Fibroblast of lung (primary cell): ENCODE measurements at regions not wholly inside any gene's neighbourhood (a gene's known extent, or its start where the extent isn't known, plus 50 kb on each side); places are given as distances from the start of the nearest gene placed in this dataset.

Experiments used
- DNase-seq, 2 donors: peaks; one replicate each; pipeline versions ENCODE4 v3.0.0 to v3.0.0-alpha.2; 2010; ENCODE audit warnings: low read depth in 2 of 2
- H2AFZ ChIP-seq: 2 replicates; pipeline ENCODE4 v1.5.1; 2012; ENCODE audit warnings: low read length, control low read depth, inconsistent platforms
- H3K27ac ChIP-seq: 2 replicates; pipeline ENCODE4 v1.5.1; 2011; ENCODE audit warnings: low read length, control low read depth; ENCODE audit not compliant: insufficient read depth
- H3K27me3 ChIP-seq: 2 replicates; pipeline ENCODE4 v1.5.1; 2011; ENCODE audit warnings: mild to moderate bottlenecking, low read length; ENCODE audit not compliant: control insufficient read depth, insufficient read depth
- H3K36me3 ChIP-seq: 2 replicates; pipeline ENCODE4 v1.5.1; 2011; ENCODE audit warnings: low read length; ENCODE audit not compliant: control insufficient read depth, insufficient read depth
- H3K4me1 ChIP-seq: 2 replicates; pipeline ENCODE4 v1.5.1; 2011; ENCODE audit warnings: low read length; ENCODE audit not compliant: control insufficient read depth, insufficient read depth; ENCODE audit errors: extremely low read depth
- H3K4me2 ChIP-seq: 2 replicates; pipeline ENCODE4 v1.5.1; 2011; ENCODE audit warnings: low read length, control low read depth; ENCODE audit not compliant: insufficient read depth; ENCODE audit errors: extremely low read depth
- H3K4me3 ChIP-seq, 4 experiments: fragments of 200-600 bp in 1 of 4; sonication (generic) in 1 of 4; replicated peaks in 1 of 4; 2 replicates each; pipeline ENCODE4 v1.5.1; 2011 to 2016; ENCODE audit warnings: low read length in 4 of 4, low read depth in 3 of 4, mild to moderate bottlenecking in 3 of 4, control low read depth in 2 of 4, inconsistent platforms in 1 of 4, mixed read lengths in 1 of 4; ENCODE audit not compliant: insufficient read depth in 1 of 4; ENCODE audit errors: control extremely low read depth in 1 of 4
- H3K79me2 ChIP-seq: 2 replicates; pipeline ENCODE4 v1.5.1; 2012; ENCODE audit warnings: mild to moderate bottlenecking, low read length, inconsistent platforms; ENCODE audit not compliant: control insufficient read depth, insufficient read depth
- H3K9ac ChIP-seq: 2 replicates; pipeline ENCODE4 v1.5.1; 2011; ENCODE audit warnings: mild to moderate bottlenecking, low read length, control low read depth; ENCODE audit not compliant: insufficient read depth
- H3K9me3 ChIP-seq: 2 replicates; pipeline ENCODE4 v1.5.1; 2012; ENCODE audit warnings: low read depth, low read length; ENCODE audit not compliant: control insufficient read depth, insufficient read depth
- H4K20me1 ChIP-seq: 2 replicates; pipeline ENCODE4 v1.5.1; 2011; ENCODE audit warnings: low read length; ENCODE audit not compliant: control insufficient read depth, insufficient read depth; ENCODE audit errors: extremely low read depth
- CTCF ChIP-seq, 2 donors: IDR thresholded peaks in 1 of 2; conservative IDR thresholded peaks in 1 of 2; 1 replicate in 1 of 2; 2 replicates in 1 of 2; pipeline ENCODE4 v1.5.1; 2011 to 2012; ENCODE audit warnings: low read length in 2 of 2, control low read depth in 1 of 2, inconsistent platforms in 1 of 2, low read depth in 1 of 2, mild to moderate bottlenecking in 1 of 2
- EZH2 ChIP-seq: IDR thresholded peaks from 2 replicates; pipeline ENCODE4 v1.5.1; 2012; ENCODE audit warnings: low read length, control low read depth, mild to moderate bottlenecking; ENCODE audit errors: missing control alignments

GRCh38 chr7:55276572-55277295 lies 88.4 kb upstream of the LANCL2 start:
- no peak for DNase-seq
- peaks cover 20% of the 10 kb centered on the region for H3K27me3 ChIP-seq
- no peak overlapping the region for H3K27ac ChIP-seq
- H3K79me2 ChIP-seq, result no peaks in the 10 kb centered on the region
- no peak overlapping the region for H3K4me3 ChIP-seq
- no peak for TF ChIP-seq EZH2
- no peak for TF ChIP-seq CTCF (conservative IDR thresholded peaks at IDR 0.05 in 1 of 2, IDR thresholded peaks at IDR 0.05 in 1 of 2; ENCODE audit: low read depth in 1 of 2, low read length in 2 of 2)
- H3K36me3 ChIP-seq, result no peaks in the 10 kb centered on the region
- no peak overlapping the region for H3K4me2 ChIP-seq
- no peaks in the 10 kb centered on the region for H3K4me1 ChIP-seq
- H3K9ac ChIP-seq, result no peak overlapping the region
- H4K20me1 ChIP-seq, result no peaks in the 10 kb centered on the region
- no peaks in the 10 kb centered on the region for H3K9me3 ChIP-seq
- no peak overlapping the region for H2AFZ ChIP-seq

- no peak overlapping the region for H3K4me2 ChIP-seq
- no peak for DNase-seq
- H3K79me2 ChIP-seq, result no peaks in the 10 kb centered on the region
- H3K4me1 ChIP-seq, result no peaks in the 10 kb centered on the region
- TF ChIP-seq CTCF (conservative IDR thresholded peaks at IDR 0.05 in 1 of 2, IDR thresholded peaks at IDR 0.05 in 1 of 2; ENCODE audit: low read depth in 1 of 2, low read length in 2 of 2), result no peak
- no peak for TF ChIP-seq EZH2
- H3K4me3 ChIP-seq, result no peak overlapping the region
- peaks cover 12% of the 10 kb centered on the region for H3K27me3 ChIP-seq
- no peaks in the 10 kb centered on the region for H4K20me1 ChIP-seq
- H3K9me3 ChIP-seq, result no peaks in the 10 kb centered on the region
- no peak overlapping the region for H2AFZ ChIP-seq
- no peak overlapping the region for H3K9ac ChIP-seq
- H3K36me3 ChIP-seq, result no peaks in the 10 kb centered on the region
- H3K27ac ChIP-seq, result no peak overlapping the region
Observed at GRCh38 chr7:55277916-55278315, 87.2 kb upstream of the LANCL2 start.

- DNase-seq, result no peak
- Histone ChIP-seq H2AFZ (no peak overlapping the region), H4K20me1 (no peaks in the 10 kb centered on the region), H3K4me2 (no peak overlapping the region), H3K4me1 (no peaks in the 10 kb centered on the region), H3K4me3 (no peak overlapping the region), H3K36me3 (no peaks in the 10 kb centered on the region), H3K9me3 (no peaks in the 10 kb centered on the region), H3K27me3 (peaks cover 9% of the 10 kb centered on the region), H3K79me2 (no peaks in the 10 kb centered on the region), H3K27ac (no peak overlapping the region), H3K9ac (no peak overlapping the region)
- TF ChIP-seq EZH2 (no peak), CTCF (conservative IDR thresholded peaks at IDR 0.05 in 1 of 2, IDR thresholded peaks at IDR 0.05 in 1 of 2; ENCODE audit: low read depth in 1 of 2, low read length in 2 of 2) (no peak)
Observed at GRCh38 chr7:55278321-55278720, 86.8 kb upstream of the LANCL2 start.
